HG03521 (cell line): ENCODE measurements at regions not wholly inside any gene's neighbourhood (a gene's known extent, or its start where the extent isn't known, plus 50 kb on each side); places are given as distances from the start of the nearest gene placed in this dataset.
"Not testable (repeated sequence)": the region's sequence is repeated elsewhere in the genome, so short reads cannot be mapped to it uniquely, and the experiment has no call there.

Experiments
- ATAC-seq: cut with Tn5 transposase; IDR thresholded peaks from one replicate; pipeline ENCODE4 v1.9.1; 2021; ENCODE audit warnings: mild to moderate bottlenecking, moderate library complexity; ENCODE audit not compliant: unreplicated experiment

GRCh38 chr15:30470601-30471365 lies 56.7 kb upstream of the GOLGA8R start:
- peak; percentile 79 for ATAC-seq

GRCh38 chr15:30471366-30471749 lies 57.3 kb upstream of the GOLGA8R start:
- not testable (repeated sequence) for ATAC-seq

GRCh38 chr15:30471817-30472551 lies 57.9 kb upstream of the GOLGA8R start:
- ATAC-seq = peak; percentile 28

GRCh38 chr15:30484887-30485286 lies 67.0 kb upstream of the GOLGA8Q start:
- ATAC-seq = not testable (repeated sequence)

GRCh38 chr15:30489237-30489636 lies 62.6 kb upstream of the GOLGA8Q start:
- ATAC-seq = not testable (repeated sequence)

GRCh38 chr15:30490334-30490733 lies 61.5 kb upstream of the GOLGA8Q start:
- ATAC-seq = not testable (repeated sequence)

- not testable (repeated sequence) for ATAC-seq
Measured at GRCh38 chr15:30493947-30494346, 57.9 kb upstream of the GOLGA8Q start.

GRCh38 chr15:30497275-30497674 lies 54.6 kb upstream of the GOLGA8Q start:
- ATAC-seq = not testable (repeated sequence)

- not testable (repeated sequence) for ATAC-seq
Measured at GRCh38 chr15:30499233-30499632, 52.6 kb upstream of the GOLGA8Q start.

- ATAC-seq = not testable (repeated sequence)
Measured at GRCh38 chr15:30500511-30500910, 51.3 kb upstream of the GOLGA8Q start.
